GM12873 (cell line): ENCODE measurements at regions not wholly inside any gene's neighbourhood (a gene's known extent, or its start where the extent isn't known, plus 50 kb on each side); places are given as distances from the start of the nearest gene placed in this dataset.

Source experiments
- TF ChIP-seq, protein P1 (sequence below): IDR thresholded peaks from 2 replicates; pipeline ENCODE4 v1.5.1; 2012; ENCODE audit warnings: low read depth, mild to moderate bottlenecking, moderate library complexity, low read length, control low read depth; ENCODE audit not compliant: insufficient read depth; ENCODE audit errors: missing control alignments

DNA sequence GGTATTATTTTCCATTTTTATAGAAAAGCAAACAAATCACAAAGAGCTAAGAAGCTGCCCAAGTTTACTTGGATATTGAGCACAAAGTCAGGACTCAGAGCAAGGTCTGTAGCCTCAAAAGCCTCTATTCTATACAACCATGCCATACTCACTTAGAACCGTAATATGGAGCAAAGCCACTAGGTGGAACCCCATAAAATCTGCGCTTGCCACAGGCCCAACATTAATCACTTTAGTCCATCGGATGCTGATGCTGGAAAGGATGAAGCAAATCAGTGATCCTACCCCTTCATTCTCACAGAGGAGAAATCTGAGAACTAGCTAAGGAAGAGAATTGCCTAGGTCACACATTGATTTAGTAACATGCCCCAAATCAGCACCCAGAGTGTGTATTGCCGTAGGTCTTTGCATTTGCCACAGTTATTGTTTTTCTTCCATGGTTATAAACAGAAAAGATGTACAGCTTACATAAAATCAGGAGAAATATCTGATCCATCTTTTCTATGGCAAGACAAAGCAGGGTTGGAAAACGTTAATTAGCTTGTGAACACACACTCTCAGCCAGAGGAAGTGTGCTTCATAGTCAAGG, 56.7 kb upstream of the RAB38 start:
- TF ChIP-seq, protein P1, sequence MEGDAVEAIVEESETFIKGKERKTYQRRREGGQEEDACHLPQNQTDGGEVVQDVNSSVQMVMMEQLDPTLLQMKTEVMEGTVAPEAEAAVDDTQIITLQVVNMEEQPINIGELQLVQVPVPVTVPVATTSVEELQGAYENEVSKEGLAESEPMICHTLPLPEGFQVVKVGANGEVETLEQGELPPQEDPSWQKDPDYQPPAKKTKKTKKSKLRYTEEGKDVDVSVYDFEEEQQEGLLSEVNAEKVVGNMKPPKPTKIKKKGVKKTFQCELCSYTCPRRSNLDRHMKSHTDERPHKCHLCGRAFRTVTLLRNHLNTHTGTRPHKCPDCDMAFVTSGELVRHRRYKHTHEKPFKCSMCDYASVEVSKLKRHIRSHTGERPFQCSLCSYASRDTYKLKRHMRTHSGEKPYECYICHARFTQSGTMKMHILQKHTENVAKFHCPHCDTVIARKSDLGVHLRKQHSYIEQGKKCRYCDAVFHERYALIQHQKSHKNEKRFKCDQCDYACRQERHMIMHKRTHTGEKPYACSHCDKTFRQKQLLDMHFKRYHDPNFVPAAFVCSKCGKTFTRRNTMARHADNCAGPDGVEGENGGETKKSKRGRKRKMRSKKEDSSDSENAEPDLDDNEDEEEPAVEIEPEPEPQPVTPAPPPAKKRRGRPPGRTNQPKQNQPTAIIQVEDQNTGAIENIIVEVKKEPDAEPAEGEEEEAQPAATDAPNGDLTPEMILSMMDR = peak; percentile 74

DNA sequence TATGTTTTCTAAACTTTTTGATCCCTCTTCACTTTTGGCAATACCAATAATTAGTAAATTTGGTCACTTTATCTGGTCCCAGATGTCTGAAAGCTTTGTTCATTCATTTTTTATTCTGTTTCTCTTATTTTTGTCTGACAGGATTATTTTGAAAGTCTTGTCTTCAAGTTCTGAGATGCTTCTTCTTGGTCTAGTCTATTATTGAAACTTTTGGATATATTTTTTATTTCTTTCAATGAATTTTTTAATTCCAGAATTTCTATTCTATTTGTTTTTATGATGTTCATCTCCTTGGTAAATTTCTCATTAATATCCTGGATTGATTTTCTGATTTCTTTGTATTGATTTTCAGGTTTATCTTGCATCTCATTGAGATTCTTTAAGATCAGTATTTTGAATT, 54.1 kb upstream of the RAB38 start:
- TF ChIP-seq, protein P1 = no peak
